SKM-1 (cell line): ENCODE measurements at regions not wholly inside any gene's neighbourhood (a gene's known extent, or its start where the extent isn't known, plus 50 kb on each side); places are given as distances from the start of the nearest gene placed in this dataset.

Experiments used
- DNase-seq: peaks from one replicate; lab custom pipeline; 2025; ENCODE audit not compliant: unreplicated experiment; lab: John Stamatoyannopoulos, UW

GRCh38 chr14:44309331-44309730 is 197.8 kb downstream of the FSCB start:
- DNase-seq, result no peak

GRCh38 chr14:44300916-44301315 is 206.2 kb downstream of the FSCB start:
- DNase-seq, result no peak

- DNase-seq, result no peak
These were observed 209.6 kb downstream of the FSCB start for GRCh38 chr14:44297437-44297836.

DNA sequence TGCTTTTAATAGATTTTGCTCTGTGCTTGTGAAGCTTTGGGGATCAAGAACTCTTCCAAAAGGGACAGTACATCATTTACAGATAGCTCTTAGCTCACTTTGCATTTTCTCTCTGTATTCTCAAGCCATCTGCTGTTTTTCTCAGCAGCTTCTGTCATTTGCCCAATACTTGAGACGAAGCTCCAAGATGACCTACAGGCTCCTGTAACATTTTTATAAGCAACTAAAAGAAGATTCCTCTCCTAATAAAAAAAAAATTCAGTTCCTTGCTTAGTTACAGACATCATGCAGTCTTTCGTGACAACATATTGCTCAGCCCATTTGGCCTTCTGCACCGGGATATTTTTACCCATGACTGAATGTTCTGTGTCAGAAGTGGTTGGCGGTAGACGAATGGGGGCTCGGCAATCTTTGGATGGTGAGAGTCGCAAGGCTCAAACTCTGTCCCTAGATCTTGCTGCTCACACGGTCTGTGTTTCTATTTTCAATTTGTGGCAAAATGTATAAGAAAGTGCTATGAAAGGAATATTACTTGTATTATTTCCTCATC is 215.6 kb downstream of the FSCB start:
- DNase-seq, result no peak

GRCh38 chr14:44287858-44288257 is 219.2 kb downstream of the FSCB start:
- no peak for DNase-seq

- DNase-seq, result no peak
These were observed 220.9 kb downstream of the FSCB start for GRCh38 chr14:44286201-44286600.

DNA sequence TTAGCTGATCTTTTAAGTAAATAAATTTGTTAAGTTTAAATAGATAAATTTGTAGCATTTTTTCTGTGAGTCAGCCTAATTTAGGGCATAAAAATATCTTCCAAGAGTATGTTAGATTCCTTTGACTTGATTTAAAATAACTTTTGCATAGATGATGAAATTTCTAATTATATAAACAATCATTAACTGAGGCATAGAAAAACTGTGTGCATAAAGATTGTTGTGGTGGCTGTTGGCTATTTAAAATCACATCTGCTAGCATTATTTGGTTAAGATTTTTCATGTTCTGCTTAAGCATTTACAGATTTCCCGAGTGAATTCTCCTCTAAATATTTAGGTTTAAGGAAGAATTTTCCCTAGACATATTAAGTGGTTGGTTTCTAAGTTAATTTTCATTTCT is 223.2 kb downstream of the FSCB start:
- no peak for DNase-seq

GRCh38 chr14:44279357-44279756 is 227.7 kb downstream of the FSCB start:
- DNase-seq, result no peak

- DNase-seq, result no peak
These were observed 235.4 kb downstream of the FSCB start for GRCh38 chr14:44271637-44272036.

DNA sequence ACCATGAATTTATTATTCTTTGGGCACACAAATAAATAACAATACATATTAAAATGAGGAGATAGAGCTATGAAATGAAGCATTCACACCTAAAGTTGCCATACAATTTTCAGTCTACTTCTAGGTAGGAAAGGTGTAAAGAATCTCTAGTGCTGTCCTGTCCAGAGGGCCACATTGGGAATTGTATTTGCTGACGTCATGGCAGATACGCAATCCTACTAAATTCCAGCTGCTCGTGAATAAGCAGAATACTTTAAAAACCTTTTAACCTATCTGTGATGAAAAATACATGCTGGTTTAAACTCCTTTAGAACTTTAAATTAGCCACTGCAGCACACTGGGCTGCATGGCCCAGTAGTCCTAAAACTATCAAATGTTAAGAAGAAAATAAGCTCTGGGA is 236.1 kb downstream of the FSCB start:
- no peak for DNase-seq

DNA sequence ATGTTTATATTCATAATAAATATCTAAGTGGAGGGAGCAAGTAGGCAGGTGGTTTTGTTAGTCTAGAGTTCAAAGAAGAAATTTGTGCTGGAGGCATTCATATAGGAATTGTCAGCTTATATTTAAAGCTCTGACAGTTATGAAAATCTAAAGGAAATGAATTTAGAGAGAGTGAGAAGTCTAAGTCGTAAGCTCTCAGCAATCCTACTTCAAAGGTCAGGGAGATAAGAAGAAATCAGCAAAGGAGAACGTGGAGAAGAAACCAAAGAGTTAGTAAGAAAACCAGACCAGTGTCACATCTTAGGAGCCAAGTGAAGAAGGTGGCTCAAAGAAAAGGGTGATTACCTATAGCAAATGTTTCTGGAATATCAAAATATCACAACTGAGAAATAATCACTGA is 241.8 kb downstream of the FSCB start:
- DNase-seq, result no peak

GRCh38 chr14:44215660-44216059 is 291.4 kb downstream of the FSCB start:
- no peak for DNase-seq

DNA sequence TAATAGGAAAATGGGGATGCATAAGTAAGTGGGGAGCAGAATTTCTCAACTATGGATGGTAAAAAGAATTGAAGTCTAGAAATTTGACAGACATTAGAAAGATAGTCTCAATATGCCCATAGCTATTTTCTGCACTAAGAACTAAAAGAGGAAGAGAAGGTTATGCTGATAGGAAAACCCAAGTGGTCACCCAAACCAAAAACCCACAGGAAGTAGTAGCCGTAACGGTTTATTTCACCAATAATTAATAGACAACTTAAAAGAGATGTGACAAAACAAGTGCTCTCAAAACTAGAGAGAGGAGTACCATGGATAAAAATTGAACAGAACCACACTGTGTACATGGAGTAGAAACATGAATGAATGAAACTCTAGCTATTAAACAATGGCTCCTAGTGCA is 295.4 kb downstream of the FSCB start:
- DNase-seq, result no peak

DNA sequence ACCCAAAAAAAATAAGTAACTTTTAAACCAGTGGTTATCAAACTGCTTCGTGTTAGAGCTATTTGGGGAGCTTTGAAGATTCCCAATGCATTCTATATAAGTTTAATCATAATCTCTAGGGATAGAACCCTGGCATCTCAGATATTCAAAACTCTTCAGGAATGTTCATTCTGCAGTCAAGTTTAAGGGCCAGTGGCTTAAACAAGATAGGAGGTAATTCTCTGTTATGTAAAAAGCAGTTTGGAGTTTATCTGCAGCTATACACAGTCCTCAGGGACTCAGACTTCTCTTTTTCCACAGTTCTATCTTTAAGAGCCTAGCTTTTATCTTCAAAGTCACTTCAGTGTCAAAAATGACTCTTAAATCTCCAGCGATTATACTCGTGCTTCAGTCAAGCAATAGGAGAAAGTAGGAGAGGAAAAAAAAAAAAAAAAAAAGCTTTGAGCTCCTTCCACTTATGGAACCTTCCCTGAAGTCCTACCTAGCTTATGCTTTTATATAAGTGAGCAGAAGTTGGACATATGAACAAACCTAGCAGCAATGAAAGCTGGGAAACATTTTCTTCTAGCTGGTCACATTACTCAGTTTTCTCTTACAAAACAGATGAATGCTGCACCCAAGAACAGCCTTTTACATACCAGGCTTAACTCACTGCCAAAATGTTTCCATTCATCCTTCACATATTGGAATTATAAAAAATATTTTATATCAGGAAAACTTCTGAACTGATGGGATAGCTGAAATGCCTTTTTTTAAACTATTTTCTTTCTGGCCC is 302.8 kb downstream of the FSCB start:
- no peak for DNase-seq

DNA sequence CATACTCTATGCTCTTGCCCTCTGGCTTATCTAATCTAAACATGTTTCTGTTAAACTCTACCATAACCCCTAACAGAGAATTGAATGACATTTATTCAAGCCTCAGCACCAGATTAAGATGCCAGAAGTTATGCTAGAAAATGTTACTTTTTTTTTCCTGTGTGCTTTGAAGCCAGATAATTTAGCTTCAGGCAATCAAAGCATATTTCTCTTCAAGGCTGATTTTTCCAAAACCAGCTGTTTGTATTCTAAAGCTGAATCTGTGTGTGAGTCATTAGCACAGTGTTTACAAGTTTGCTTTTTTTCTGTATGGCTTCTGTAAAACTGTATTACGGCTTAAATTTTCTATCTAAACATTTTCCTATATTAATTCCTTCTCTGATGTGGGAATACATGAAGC is 326.1 kb downstream of the FSCB start:
- no peak for DNase-seq

DNA sequence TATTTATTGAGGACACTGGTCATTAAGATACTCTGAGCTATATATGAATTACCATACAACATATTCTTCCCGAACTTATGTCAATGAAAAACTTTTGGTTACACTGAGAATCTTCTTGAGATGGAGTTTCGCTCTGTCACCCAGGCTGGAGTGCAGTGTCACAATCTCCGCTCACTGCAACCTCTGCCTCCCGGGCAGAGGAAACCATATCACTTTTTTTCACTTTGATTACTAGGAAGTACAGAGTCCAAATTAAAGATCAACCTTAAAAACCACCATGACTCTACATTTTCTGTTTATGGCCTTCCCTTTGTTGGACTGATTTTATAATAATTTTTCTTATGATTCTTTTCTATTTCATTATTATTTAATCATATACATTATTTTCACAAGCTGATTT is 336.5 kb downstream of the FSCB start:
- DNase-seq, result no peak

DNA sequence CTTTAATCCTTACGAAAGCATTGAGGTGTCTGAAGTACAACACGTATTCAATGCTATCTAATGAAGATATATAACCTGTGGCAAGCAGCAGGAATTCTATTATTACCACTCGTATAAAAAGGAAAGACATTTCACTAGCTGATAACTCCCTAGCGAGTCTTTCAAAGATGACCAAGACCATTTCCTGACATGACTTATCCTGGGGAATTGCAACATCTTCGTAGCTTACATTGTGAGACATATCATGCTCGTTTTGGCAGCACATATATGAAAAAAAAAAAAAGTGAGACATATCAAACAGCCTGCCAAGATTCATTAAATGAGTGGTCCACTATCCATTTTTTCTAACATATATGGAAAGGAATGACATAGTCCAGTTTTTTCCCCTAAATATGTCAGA is 337.0 kb downstream of the FSCB start:
- no peak for DNase-seq

GRCh38 chr14:44168566-44168965 is 338.5 kb downstream of the FSCB start:
- DNase-seq, result no peak

DNA sequence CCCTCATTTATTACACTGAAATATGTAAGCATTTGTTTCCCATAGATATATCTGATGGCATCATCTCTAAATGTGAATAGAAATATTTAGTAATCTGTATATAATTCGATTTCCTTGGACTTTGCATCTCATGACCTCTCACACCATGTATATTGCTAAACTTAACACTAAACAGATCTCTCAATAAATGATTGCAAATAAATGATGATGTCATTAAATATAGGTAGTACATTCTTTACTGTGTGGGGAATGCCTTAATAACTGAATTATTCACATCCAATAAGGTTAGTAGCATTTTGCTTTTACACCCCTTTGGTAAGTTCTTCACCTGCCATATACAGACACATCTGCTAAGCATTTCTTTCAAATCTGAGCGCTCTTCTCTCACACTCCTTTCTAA is 340.5 kb downstream of the FSCB start:
- DNase-seq, result no peak

DNA sequence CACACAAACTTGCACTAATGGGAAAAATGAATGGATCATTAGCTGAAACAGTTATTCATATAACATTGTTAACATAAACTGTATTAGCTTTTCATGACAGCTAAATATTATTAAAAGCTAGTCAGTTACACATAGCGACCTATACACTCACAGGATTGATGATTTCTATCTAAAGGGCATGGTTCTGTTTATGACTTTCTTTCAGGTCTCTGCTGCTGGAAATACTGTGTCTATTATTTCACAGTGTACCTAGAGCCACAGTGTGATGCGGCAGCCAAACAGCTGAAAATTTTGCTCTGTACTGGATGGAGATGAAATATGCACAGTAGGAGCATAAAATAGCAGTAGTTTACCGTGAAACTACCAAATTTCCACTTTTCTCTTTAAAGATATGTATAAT is 341.1 kb downstream of the FSCB start:
- no peak for DNase-seq

DNA sequence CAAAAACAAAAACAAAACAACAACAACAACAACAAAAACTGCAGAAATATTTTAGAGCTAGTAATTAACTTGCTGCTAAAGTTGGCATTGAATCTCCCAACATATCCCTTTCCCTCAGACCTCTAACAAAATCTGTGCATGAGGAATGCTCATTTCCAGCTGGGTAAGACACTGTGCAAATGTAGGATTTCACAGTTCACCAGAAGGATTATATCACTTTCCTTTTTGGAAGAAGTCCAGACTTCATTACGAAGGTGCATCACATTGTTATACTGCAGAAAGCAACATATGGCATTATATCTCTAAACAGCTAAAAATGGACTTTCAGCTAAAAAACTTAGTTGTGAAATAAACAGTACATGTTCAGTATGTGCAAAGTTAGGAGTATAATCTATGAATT is 341.8 kb downstream of the FSCB start:
- no peak for DNase-seq

GRCh38 chr14:44163946-44164345 is 343.1 kb downstream of the FSCB start:
- no peak for DNase-seq

DNA sequence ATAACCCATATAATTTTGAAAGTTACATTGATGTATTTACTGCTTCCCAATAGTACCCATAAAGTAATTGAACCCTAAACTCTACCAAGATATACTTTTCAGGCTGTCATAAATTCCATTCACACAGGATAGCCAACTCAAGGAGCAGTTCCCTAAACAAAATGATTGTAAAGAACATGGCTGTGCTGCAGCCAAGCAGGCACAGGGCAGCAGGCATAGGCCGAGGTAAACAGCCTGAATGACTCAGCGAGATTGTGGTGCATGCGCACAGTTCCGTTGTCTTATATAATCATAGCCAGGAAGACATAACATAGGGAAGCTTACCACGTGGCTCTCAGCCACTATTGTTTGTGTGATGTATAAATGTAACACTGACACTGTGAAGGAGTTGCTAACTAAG is 344.9 kb downstream of the FSCB start:
- DNase-seq, result no peak
